Naive thymus-derived CD4-positive, alpha-beta T cell (primary cell): ENCODE measurements at regions not wholly inside any gene's neighbourhood (a gene's known extent, or its start where the extent isn't known, plus 50 kb on each side); places are given as distances from the start of the nearest gene placed in this dataset.
"Not testable (repeated sequence)": the region's sequence is repeated elsewhere in the genome, so short reads cannot be mapped to it uniquely, and the experiment has no call there.

Source experiments
- ATAC-seq: fragments of 150-1000 bp; cut with Tn5 transposase; 2 replicates; pipeline ENCODE4 v1.10.0; 2021; ENCODE audit warnings: mild to moderate bottlenecking, moderate library complexity
- CTCF ChIA-PET: fragments of 350-600 bp; sonication (Branson Sonifier 250); formaldehyde crosslinking; loops from one replicate; lab custom pipeline; 2021; ENCODE audit warnings: antibody characterized with exemption; lab: Charles Lee
- POLR2A ChIA-PET: fragments of 350-600 bp; sonication (Branson Sonifier 250); formaldehyde crosslinking; loops from one replicate; lab custom pipeline; 2021; ENCODE audit warnings: antibody characterized with exemption, inconsistent platforms; lab: Charles Lee
- DNase-seq, 9 donors: peaks; one replicate each; pipeline versions ENCODE4 v3.0.0 to v3.0.0-alpha.2; 2020 to 2022; ENCODE audit warnings: mixed read lengths in 1 of 9
- H3K27ac ChIP-seq: one replicate; pipeline ENCODE4 v1.7.0; 2013; ENCODE audit warnings: mild to moderate bottlenecking, low read depth, low read length, moderate library complexity
- H3K27me3 ChIP-seq, 2 donors: one replicate each; pipeline ENCODE4 v1.7.0; 2013; ENCODE audit warnings: low read length in 2 of 2, mild to moderate bottlenecking in 2 of 2, moderate library complexity in 2 of 2; ENCODE audit not compliant: control insufficient read depth in 2 of 2, insufficient read depth in 2 of 2
- H3K36me3 ChIP-seq, 3 experiments: 1 replicate in 2 of 3; 2 replicates in 1 of 3; pipeline ENCODE4 v1.7.0; 2013; ENCODE audit warnings: low read length in 3 of 3, mild to moderate bottlenecking in 3 of 3, moderate library complexity in 1 of 3; ENCODE audit not compliant: insufficient read depth in 3 of 3, control insufficient read depth in 2 of 3
- H3K4me1 ChIP-seq, 2 donors: one replicate each; pipeline ENCODE4 v1.7.0; 2013; ENCODE audit warnings: low read length in 2 of 2, mild to moderate bottlenecking in 2 of 2, moderate library complexity in 1 of 2; ENCODE audit not compliant: control insufficient read depth in 2 of 2, insufficient read depth in 2 of 2
- H3K4me3 ChIP-seq: 2 replicates; pipeline ENCODE4 v1.7.0; 2013; ENCODE audit warnings: mild to moderate bottlenecking, low read length
- H3K9me3 ChIP-seq, 3 experiments: 1 replicate in 2 of 3; 2 replicates in 1 of 3; pipeline ENCODE4 v1.7.0; 2013; ENCODE audit warnings: low read length in 3 of 3; ENCODE audit not compliant: control insufficient read depth in 2 of 3
- H3K27ac Mint-ChIP-seq, 9 donors: one replicate each; pipeline ENCODE4 v1.8.0; 2020 to 2022; ENCODE audit warnings: mixed read lengths in 9 of 9, mild to moderate bottlenecking in 8 of 9, moderate library complexity in 5 of 9, inconsistent platforms in 2 of 9
- H3K27me3 Mint-ChIP-seq, 5 donors: one replicate each; pipeline ENCODE4 v1.8.0; 2021 to 2022; ENCODE audit warnings: mixed read lengths in 5 of 5, mild to moderate bottlenecking in 1 of 5
- H3K36me3 Mint-ChIP-seq, 5 donors: one replicate each; pipeline ENCODE4 v1.8.0; 2020 to 2022; ENCODE audit warnings: mixed read lengths in 5 of 5, mild to moderate bottlenecking in 3 of 5, inconsistent platforms in 1 of 5
- H3K4me1 Mint-ChIP-seq, 7 donors: one replicate each; pipeline ENCODE4 v1.8.0; 2020 to 2022; ENCODE audit warnings: mixed read lengths in 7 of 7, mild to moderate bottlenecking in 3 of 7, inconsistent platforms in 1 of 7
- H3K4me3 Mint-ChIP-seq, 10 donors: one replicate each; pipeline ENCODE4 v1.8.0; 2020 to 2022; ENCODE audit warnings: mild to moderate bottlenecking in 10 of 10, mixed read lengths in 10 of 10, moderate library complexity in 6 of 10, inconsistent platforms in 2 of 10
- H3K9me3 Mint-ChIP-seq, 11 donors: one replicate each; pipeline ENCODE4 v1.8.0; 2020 to 2022; ENCODE audit warnings: mixed read lengths in 11 of 11, mild to moderate bottlenecking in 4 of 11, inconsistent platforms in 1 of 11, moderate library complexity in 1 of 11
- intact Hi-C, 2 donors: fragments of 100-400 bp; cut with micrococcal nuclease; formaldehyde crosslinking; loops; one replicate each; pipeline ENCODE4 v1.15.1; 2023

DNA sequence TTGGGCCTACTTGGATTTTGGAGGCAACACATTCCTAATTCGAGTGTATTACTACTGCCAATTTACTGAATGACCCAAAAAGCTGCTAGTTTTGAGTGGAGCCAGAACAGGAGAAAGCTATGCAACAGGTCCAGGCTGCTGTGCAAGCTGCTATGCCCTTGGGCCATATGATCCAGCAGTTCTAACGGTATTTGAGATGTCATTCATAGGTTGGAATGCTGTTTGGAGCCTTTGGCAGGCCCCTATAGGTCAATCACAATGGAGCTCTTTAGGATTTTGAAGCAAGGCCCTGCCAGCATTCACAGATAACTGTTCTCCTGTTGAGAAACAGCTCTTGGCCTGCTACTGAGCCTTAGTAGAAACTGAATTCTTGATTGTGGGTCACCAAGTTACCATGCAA, 368.7 kb downstream of the CDH19 start:
- H3K4me1 ChIP-seq: no peaks in the 10 kb centered on the region
- ChIA-PET CTCF (no interaction called here), POLR2A (no interaction called here)
- DNase-seq (no peak), ATAC-seq (no peak)
- peaks cover 0 to 27% (median 6%) of the 10 kb centered on the region in 11 donors for H3K9me3 Mint-ChIP-seq
- H3K36me3 Mint-ChIP-seq: peaks cover 0 to 4% (median 0%) of the 10 kb centered on the region in 5 donors
- intact Hi-C loops: no loop called here
- H3K9me3 ChIP-seq: no peaks in the 10 kb centered on the region
- no peak overlapping the region for H3K27ac Mint-ChIP-seq
- H3K27me3 Mint-ChIP-seq: no peaks in the 10 kb centered on the region
- no peaks in the 10 kb centered on the region for H3K36me3 ChIP-seq
- no peaks in the 10 kb centered on the region for H3K27me3 ChIP-seq
- no peak overlapping the region for H3K4me3 Mint-ChIP-seq
- no peak overlapping the region for H3K27ac ChIP-seq
- no peaks in the 10 kb centered on the region for H3K4me1 Mint-ChIP-seq
- no peak overlapping the region for H3K4me3 ChIP-seq

DNA sequence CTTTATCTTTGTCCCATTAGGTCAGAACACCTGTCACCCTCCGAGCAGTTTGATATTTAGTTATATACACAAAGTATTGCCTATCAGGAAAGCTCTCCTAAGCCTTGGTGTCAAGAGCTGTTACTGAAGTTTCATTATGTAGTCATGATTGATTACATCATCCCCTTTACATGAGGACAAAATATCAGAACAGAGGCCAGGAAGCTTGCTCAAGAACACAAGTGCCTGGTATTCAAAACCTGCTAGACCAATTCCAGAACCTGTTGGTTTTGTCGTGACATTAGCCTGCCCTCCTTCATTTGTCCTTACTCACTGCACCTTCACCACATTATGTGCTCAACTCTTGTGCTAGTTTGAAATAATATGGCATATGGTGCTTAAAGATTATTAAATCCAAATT, 377.1 kb downstream of the CDH19 start:
- H3K36me3 ChIP-seq: no peaks in the 10 kb centered on the region
- no peaks in the 10 kb centered on the region for H3K4me1 ChIP-seq
- Mint-ChIP-seq H3K36me3 (peaks cover 0 to 4% (median 0%) of the 10 kb centered on the region in 5 donors), H3K4me3 (no peak overlapping the region), H3K4me1 (no peaks in the 10 kb centered on the region), H3K27ac (no peak overlapping the region), H3K27me3 (no peaks in the 10 kb centered on the region), H3K9me3 (peaks cover 0 to 8% (median 3%) of the 10 kb centered on the region in 11 donors)
- H3K27ac ChIP-seq: no peak overlapping the region
- no peak for ATAC-seq
- CTCF ChIA-PET: no interaction called here
- intact Hi-C loops: no loop called here
- no peak for DNase-seq
- H3K4me3 ChIP-seq: no peak overlapping the region
- H3K9me3 ChIP-seq: no peaks in the 10 kb centered on the region
- no peaks in the 10 kb centered on the region for H3K27me3 ChIP-seq
- POLR2A ChIA-PET: no interaction called here

DNA sequence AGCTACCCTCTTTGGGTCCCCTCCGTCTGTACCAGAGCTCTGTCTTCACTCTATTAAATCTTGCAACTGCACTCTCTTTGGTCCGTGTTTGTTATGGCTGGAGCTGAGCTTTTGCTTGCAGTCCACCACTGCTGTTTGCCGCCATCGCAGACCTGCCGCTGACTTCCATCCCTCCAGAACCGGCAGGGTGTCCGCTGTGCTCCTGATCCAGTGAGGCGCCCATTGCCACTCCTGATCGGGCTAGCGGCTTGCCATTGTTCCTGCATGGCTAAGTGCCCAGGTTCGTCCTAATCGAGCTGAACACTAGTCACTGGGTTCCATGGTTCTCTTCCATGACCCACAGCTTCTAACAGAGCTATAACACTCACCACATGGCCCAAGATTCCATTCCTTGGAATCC, 380.6 kb downstream of the CDH19 start:
- H3K4me3 Mint-ChIP-seq, H3K9me3 ChIP-seq, DNase-seq, intact Hi-C loops, H3K27ac ChIP-seq, ATAC-seq, POLR2A ChIA-PET, H3K36me3 ChIP-seq, H3K27me3 Mint-ChIP-seq, H3K27ac Mint-ChIP-seq, H3K27me3 ChIP-seq, H3K36me3 Mint-ChIP-seq, H3K4me1 Mint-ChIP-seq, H3K4me3 ChIP-seq, H3K4me1 ChIP-seq: not testable (repeated sequence)
- CTCF ChIA-PET: interaction anchor here (0.6 kb wide), 1 partner anchor 73 kb away, joined by 3 read pairs; no protein-coding TSS in a partner anchor
- peaks cover 0 to 17% (median 4%) of the 10 kb centered on the region in 11 donors for H3K9me3 Mint-ChIP-seq

DNA sequence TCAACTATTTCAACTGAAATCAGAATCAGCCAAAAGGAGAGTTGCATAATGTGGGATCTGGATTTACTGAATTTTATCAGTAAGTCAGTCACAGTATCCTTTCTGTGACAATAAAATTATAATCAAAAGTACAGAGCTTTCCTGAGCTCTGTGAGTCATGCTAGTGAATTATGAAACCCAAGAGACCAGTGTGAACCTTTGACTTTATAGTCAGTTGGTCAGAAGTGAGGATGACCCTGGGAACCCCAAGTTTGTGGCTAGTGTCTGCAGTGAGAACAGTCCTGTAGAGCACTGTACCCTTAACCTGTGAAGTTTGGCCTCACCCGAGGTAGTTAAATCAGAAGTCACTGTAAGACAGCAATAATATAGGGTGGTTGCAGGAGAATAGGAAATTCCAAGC, 381.7 kb downstream of the CDH19 start:
- ATAC-seq: no peak
- H3K27me3 Mint-ChIP-seq: no peaks in the 10 kb centered on the region

DNA sequence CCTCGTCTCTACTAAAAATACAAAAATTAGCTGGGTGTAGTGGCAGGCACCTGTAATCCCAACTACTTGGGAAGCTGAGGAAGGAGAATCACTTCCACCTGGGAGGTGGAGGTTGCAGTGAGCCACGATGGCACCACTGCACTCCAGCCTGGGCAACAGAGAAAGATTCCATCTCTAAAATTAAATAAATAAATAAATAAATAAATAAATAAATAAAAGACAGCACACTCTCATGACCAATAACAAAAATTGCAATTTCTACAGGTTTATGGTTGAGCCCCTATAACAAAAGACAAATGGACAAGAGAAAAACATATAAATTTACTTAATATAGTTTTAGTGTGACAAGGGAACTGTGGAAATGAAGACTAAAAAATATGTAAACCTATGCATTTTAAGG, 384.1 kb downstream of the CDH19 start:
- intact Hi-C loops: no loop called here
- Histone ChIP-seq H3K27me3 (no peaks in the 10 kb centered on the region), H3K27ac (no peak overlapping the region), H3K4me1 (no peaks in the 10 kb centered on the region), H3K9me3 (no peaks in the 10 kb centered on the region), H3K36me3 (no peaks in the 10 kb centered on the region), H3K4me3 (no peak overlapping the region)
- no peak for ATAC-seq
- ChIA-PET POLR2A (no interaction called here), CTCF (no interaction called here)
- no peak for DNase-seq
- Mint-ChIP-seq H3K4me3 (no peak overlapping the region), H3K27ac (no peak overlapping the region), H3K27me3 (no peaks in the 10 kb centered on the region), H3K4me1 (no peaks in the 10 kb centered on the region), H3K9me3 (peaks cover 0 to 26% (median 4%) of the 10 kb centered on the region in 11 donors), H3K36me3 (no peaks in the 10 kb centered on the region)

More for the DNA sequence above, 381.7 kb downstream of the CDH19 start:
- Histone ChIP-seq H3K4me1 (no peaks in the 10 kb centered on the region), H3K9me3 (no peaks in the 10 kb centered on the region), H3K27me3 (no peaks in the 10 kb centered on the region), H3K36me3 (no peaks in the 10 kb centered on the region), H3K4me3 (no peak overlapping the region), H3K27ac (no peak overlapping the region)
- Mint-ChIP-seq H3K27ac (no peak overlapping the region), H3K9me3 (peaks cover 0 to 18% (median 4%) of the 10 kb centered on the region in 11 donors), H3K4me1 (no peaks in the 10 kb centered on the region), H3K36me3 (no peaks in the 10 kb centered on the region), H3K4me3 (no peak overlapping the region)
- no peak for DNase-seq
- ChIA-PET POLR2A (no interaction called here), CTCF (no interaction called here)
- intact Hi-C loops: no loop called here

DNA sequence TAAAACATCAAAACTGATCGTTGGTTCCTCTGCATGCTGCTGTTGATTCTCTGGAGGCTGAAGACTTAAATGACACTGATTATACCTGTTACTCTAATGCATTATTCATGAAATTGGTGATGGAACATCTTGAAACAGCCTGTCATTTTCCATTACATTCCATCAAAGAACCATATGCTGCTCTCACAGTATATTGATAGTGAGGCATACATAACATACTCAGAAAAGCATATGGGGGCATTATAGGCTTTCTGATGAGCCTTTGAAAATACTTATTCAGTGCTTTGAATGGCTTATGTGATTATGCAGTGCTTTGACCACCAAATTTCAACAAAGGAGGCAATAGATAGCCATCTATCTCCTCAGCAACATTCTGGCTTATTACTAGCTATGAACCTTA, 392.1 kb downstream of the CDH19 start:
- no peaks in the 10 kb centered on the region for H3K27me3 ChIP-seq
- H3K27me3 Mint-ChIP-seq: no peaks in the 10 kb centered on the region
- H3K36me3 ChIP-seq: no peaks in the 10 kb centered on the region
- no peaks in the 10 kb centered on the region for H3K9me3 ChIP-seq
- H3K9me3 Mint-ChIP-seq: peaks cover 0 to 9% (median 0%) of the 10 kb centered on the region in 11 donors
- intact Hi-C loops: no loop called here
- no peaks in the 10 kb centered on the region for H3K4me1 Mint-ChIP-seq
- no peak overlapping the region for H3K4me3 Mint-ChIP-seq
- ChIA-PET POLR2A (no interaction called here), CTCF (no interaction called here)
- H3K4me1 ChIP-seq: no peaks in the 10 kb centered on the region
- no peak for DNase-seq
- no peak overlapping the region for H3K27ac ChIP-seq
- no peaks in the 10 kb centered on the region for H3K36me3 Mint-ChIP-seq
- no peak for ATAC-seq
- no peak overlapping the region for H3K4me3 ChIP-seq
- H3K27ac Mint-ChIP-seq: no peak overlapping the region

DNA sequence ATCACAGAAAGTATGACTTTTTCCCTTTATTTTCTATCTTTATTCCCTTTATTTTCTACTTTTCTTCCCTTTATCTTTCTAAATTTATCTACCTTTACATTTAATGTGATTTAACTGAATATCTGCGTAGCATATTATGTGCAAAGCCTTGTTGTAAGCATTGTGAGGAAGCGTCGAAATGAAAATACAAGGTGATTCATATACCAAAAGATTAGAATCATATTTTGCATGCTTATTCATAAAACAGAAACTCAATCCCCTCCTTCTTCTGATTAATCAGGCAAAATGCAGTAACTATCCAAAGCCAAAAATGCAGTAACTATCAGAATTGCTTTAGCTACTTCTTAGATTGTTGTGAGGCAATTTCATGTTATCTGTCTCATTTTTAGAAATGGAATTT, 393.0 kb downstream of the CDH19 start:
- POLR2A ChIA-PET: no interaction called here
- Histone ChIP-seq H3K27ac (no peak overlapping the region), H3K9me3 (no peaks in the 10 kb centered on the region), H3K4me1 (no peaks in the 10 kb centered on the region), H3K36me3 (no peaks in the 10 kb centered on the region), H3K27me3 (no peaks in the 10 kb centered on the region), H3K4me3 (no peak overlapping the region)
- intact Hi-C loops: no loop called here
- Mint-ChIP-seq H3K4me3 (no peak overlapping the region), H3K27ac (no peak overlapping the region), H3K27me3 (no peaks in the 10 kb centered on the region), H3K36me3 (no peaks in the 10 kb centered on the region), H3K4me1 (no peaks in the 10 kb centered on the region), H3K9me3 (peaks cover 0 to 9% (median 0%) of the 10 kb centered on the region in 11 donors)
- CTCF ChIA-PET: no interaction called here
- no peak for DNase-seq
- no peak for ATAC-seq
